Activated naive CD4-positive, alpha-beta T cell treated with anti-CD3 and anti-CD28 coated beads for 36 hours (primary cell): ENCODE measurements at regions not wholly inside any gene's neighbourhood (a gene's known extent, or its start where the extent isn't known, plus 50 kb on each side); places are given as distances from the start of the nearest gene placed in this dataset.

Experiments
- CTCF ChIA-PET: fragments of 350-600 bp; sonication (Branson Sonifier 250); formaldehyde crosslinking; loops from one replicate; lab custom pipeline; 2021; ENCODE audit warnings: antibody characterized with exemption; lab: Charles Lee
- DNase-seq: peaks from one replicate; pipeline ENCODE4 v3.0.0-alpha.2; 2020
- H3K27ac Mint-ChIP-seq: one replicate; pipeline ENCODE4 v1.8.0; 2021; ENCODE audit warnings: mild to moderate bottlenecking, mixed read lengths
- H3K27me3 Mint-ChIP-seq: one replicate; pipeline ENCODE4 v1.8.0; 2021; ENCODE audit warnings: low read depth, mixed read lengths
- H3K36me3 Mint-ChIP-seq: one replicate; pipeline ENCODE4 v1.8.0; 2021; ENCODE audit warnings: low read depth, mixed read lengths
- H3K4me1 Mint-ChIP-seq: one replicate; pipeline ENCODE4 v1.8.0; 2021; ENCODE audit warnings: low read depth, mixed read lengths
- H3K4me3 Mint-ChIP-seq: one replicate; pipeline ENCODE4 v1.8.0; 2021; ENCODE audit warnings: mild to moderate bottlenecking, moderate library complexity, mixed read lengths
- H3K9me3 Mint-ChIP-seq: one replicate; pipeline ENCODE4 v1.8.0; 2021; ENCODE audit warnings: mixed read lengths
- intact Hi-C: fragments of 100-400 bp; cut with micrococcal nuclease; formaldehyde crosslinking; loops from one replicate; pipeline ENCODE4 v1.15.1; 2023

DNA sequence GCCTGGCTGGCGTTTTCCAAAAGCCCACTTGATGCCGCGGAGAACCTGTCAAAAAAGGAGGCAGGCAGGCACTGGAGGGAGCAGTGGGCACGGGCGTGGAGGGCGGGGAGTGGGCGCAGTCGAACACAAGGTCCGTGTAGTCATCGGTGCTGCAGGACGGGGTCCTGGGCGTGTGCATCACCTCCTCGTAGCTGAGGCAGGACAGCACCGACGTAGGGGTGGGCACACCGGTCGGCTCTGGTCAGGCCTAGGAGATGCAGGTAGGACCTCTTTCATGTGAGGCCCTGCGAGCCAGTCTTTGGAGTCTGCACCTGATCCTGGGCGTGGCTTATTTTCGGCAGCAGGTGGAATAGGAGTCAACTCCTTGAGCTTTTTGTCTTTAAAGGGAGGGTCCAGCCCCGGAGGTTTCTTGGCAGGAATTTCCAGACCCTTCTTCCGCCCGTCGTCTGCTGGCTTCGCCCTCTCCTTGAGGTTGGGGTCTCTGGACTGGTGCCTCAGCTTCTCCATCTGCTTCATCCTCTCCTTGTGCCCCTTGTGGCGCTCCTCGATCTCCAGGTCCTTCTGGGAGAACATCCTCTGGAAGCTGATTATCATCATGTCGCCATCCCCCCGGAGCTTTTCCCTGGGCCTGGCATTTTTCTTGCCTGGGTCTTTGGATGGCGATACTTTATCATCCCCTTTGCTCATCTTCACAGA lies 892.5 kb upstream of the LRRTM1 start:
- no peak overlapping the region for H3K4me3 Mint-ChIP-seq
- CTCF ChIA-PET, result no interaction called here
- H3K27me3 Mint-ChIP-seq, result no peaks in the 10 kb centered on the region
- no peaks in the 10 kb centered on the region for H3K4me1 Mint-ChIP-seq
- no peak for DNase-seq
- no peaks in the 10 kb centered on the region for H3K36me3 Mint-ChIP-seq
- H3K9me3 Mint-ChIP-seq, result peaks cover 14% of the 10 kb centered on the region
- intact Hi-C loops, result no loop called here
- H3K27ac Mint-ChIP-seq, result no peak overlapping the region

DNA sequence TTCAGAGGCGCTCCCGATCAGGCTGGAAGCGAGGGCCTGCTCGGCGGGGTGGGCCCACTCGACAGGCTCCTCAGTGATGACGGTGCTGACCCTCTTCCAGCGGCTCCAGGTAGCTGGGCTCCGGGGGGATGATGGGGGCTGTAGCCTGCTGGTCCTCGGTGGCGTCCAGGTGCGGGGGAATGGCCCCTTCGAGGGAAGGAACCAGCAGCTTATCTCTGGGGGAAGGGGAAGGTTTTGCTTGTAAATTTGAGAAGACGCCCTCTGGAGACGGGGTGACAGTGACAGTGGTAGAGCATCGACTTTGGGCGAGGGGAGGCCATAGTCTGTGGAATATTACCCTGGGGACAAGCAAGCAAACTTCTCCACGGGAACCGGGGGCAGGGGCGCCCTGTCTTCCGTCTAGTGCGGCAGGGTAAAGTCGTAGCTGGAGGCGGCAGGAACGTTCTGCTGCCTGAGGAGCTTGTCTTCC lies 891.9 kb upstream of the LRRTM1 start:
- H3K27ac Mint-ChIP-seq, result no peak overlapping the region
- intact Hi-C loops, result no loop called here
- H3K4me3 Mint-ChIP-seq, result no peak overlapping the region
- CTCF ChIA-PET, result no interaction called here
- no peaks in the 10 kb centered on the region for H3K36me3 Mint-ChIP-seq
- H3K4me1 Mint-ChIP-seq, result no peaks in the 10 kb centered on the region
- DNase-seq, result no peak
- H3K27me3 Mint-ChIP-seq, result no peaks in the 10 kb centered on the region
- H3K9me3 Mint-ChIP-seq, result peaks cover 14% of the 10 kb centered on the region

DNA sequence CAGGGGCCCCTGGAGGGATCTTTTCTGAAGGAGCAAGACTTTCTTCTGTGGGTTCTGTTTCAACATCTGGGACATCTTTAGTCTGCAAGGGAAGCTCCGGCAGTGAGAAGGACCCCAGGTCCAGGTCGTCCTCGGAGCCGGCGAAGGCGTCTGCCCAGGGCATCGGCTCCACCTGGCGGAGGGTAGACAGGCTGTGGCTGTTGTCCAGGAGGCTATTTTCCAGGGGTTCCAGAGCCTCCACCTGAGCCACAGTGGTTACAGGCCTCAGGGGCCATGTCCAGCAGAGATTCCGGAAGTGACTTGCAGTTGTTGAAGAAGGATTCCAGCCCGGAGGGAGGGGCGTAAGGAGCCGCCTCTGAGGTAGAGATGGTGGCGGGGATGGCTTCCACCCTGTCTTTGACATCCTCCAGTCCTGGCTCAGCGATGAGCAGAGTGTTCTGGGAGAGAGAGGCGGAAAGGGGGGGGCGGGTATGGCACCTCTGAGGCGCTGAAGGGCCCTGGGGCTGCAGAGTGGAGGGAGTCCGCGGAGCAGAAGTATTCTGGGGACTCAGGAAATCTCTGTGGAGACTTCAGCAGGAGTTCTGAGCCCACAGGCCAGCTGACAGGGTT lies 891.3 kb upstream of the LRRTM1 start:
- Mint-ChIP-seq H3K4me1 (no peaks in the 10 kb centered on the region), H3K27me3 (no peaks in the 10 kb centered on the region), H3K36me3 (no peaks in the 10 kb centered on the region), H3K4me3 (no peak overlapping the region), H3K9me3 (peaks cover 14% of the 10 kb centered on the region), H3K27ac (no peak overlapping the region)
- CTCF ChIA-PET, result no interaction called here
- no peak for DNase-seq
- intact Hi-C loops, result no loop called here

DNA sequence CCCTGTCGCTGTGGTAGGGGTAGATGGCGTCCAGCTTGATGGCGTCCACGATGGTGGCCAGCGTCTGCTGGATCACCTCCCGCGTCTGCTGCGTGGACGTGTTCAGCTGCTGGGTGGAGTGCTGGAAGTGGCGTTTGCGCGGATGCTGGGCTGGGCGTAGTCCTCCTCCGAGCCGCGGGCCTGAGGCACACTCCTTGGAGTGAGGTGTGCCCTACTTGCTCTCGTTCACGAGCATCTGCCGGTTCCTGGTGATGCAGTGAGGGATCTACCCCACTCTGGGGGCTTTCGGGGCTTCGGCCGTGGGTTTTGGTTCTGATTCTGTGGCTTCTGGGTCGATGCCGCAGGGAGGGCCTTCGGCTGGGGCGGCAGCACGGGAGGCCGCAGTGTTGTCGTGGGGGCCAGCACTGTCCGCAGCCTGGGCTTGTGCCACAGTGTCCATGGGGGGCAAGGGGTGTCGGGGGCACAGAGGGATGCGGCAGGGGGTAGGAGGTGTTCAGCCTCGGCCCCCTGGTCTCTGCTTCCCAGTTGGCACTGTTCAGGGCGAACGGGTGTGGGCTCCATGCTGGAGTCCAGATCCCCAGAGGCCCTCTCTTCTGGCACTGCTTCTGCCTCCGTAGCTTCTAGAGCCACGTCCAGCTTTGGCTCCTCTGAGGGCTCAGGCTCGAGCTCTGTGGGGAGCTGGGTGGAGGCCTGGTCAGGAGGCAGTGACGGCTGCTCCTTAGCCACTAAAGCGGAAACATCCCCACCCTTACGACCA lies 890.6 kb upstream of the LRRTM1 start:
- Mint-ChIP-seq H3K27ac (no peak overlapping the region), H3K4me1 (no peaks in the 10 kb centered on the region), H3K36me3 (no peaks in the 10 kb centered on the region), H3K4me3 (no peak overlapping the region), H3K9me3 (peaks cover 18% of the 10 kb centered on the region), H3K27me3 (no peaks in the 10 kb centered on the region)
- CTCF ChIA-PET, result no interaction called here
- DNase-seq, result no peak
- intact Hi-C loops, result no loop called here

DNA sequence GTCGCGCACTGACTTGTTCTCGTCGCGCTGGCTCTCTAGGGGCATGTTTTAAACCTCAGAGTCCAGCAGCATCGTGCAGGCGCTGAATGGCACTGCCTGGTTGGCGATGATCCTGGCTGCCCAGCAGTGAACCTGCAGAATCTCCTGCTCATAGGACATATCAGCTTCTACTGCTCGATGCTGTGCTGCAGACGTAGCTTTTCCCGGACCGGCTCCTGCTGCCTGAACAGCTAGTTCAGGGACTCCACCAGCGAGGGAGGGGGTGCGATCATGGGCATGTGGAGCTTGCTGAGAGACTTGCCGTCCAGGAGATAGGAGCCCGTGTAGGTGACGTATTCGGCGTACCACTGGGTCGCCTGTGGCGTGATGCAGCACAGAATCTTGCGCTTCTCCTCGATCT lies 890.0 kb upstream of the LRRTM1 start:
- CTCF ChIA-PET, result no interaction called here
- intact Hi-C loops, result no loop called here
- Mint-ChIP-seq H3K4me1 (no peaks in the 10 kb centered on the region), H3K36me3 (no peaks in the 10 kb centered on the region), H3K4me3 (no peak overlapping the region), H3K9me3 (peaks cover 18% of the 10 kb centered on the region), H3K27me3 (no peaks in the 10 kb centered on the region), H3K27ac (no peak overlapping the region)
- DNase-seq, result no peak

DNA sequence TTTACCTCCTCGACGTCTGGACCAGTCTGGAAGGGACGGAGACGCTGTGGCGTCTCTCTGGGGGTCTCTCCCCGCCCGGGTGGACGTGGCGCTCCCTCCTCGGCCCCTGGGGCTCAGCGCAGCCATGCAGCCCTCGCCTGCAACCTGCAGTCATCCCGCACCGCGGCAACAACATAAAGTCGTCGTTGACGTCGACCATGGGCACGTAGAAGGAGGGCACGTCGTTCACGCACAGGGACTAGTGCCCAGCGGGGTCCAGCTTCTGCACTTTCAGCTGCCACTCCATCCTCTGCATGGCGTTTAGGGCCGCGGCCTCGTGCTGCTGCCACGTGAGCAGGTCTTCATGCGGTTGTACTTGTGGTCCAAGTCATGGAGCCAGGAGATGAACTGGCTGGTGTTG lies 889.6 kb upstream of the LRRTM1 start:
- no peaks in the 10 kb centered on the region for H3K27me3 Mint-ChIP-seq
- no peak for DNase-seq
- no peak overlapping the region for H3K4me3 Mint-ChIP-seq
- H3K9me3 Mint-ChIP-seq, result peaks cover 18% of the 10 kb centered on the region
- H3K36me3 Mint-ChIP-seq, result no peaks in the 10 kb centered on the region
- no peaks in the 10 kb centered on the region for H3K4me1 Mint-ChIP-seq
- H3K27ac Mint-ChIP-seq, result no peak overlapping the region
- CTCF ChIA-PET, result no interaction called here
- intact Hi-C loops, result no loop called here

DNA sequence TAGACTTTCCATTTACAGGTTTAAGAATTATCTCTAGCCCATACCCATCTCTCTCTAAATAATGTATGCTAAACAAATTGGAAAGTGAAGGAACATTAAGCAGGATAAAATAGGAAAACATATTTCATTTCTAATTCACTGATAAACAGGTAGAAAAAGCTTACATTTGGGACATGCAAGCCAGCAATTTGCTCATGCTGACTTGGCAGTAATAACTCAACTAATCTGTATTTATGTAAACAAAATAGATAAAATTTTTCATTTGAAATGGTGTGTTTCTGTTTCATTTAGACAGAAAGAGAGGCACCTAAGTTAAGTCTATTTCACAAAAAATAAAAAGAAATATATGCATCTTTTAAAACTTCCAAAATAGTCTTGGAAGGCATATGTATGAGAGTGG lies 877.3 kb upstream of the LRRTM1 start:
- H3K4me3 Mint-ChIP-seq, result no peak overlapping the region

DNA sequence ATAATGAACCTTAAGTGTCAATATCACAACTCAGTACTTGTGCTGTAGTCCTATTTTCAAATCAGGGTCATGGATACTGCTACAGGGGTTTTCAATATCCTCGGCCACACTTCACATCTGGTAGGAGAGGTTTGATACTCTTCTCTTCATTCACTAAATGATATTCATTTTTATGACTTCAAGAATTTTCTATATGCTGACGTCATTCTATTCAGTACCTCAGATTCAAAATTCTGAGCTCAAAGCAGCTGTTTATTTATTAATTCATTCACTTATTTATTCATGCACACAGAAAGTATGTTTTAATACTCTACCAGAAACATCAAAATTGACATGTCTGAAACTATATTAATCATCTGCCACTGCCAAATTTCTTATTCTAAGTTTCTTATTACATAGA lies 866.9 kb upstream of the LRRTM1 start:
- CTCF ChIA-PET, result no interaction called here

More for the DNA sequence above, 877.3 kb upstream of the LRRTM1 start:
- Mint-ChIP-seq H3K27ac (no peak overlapping the region), H3K36me3 (no peaks in the 10 kb centered on the region), H3K9me3 (peaks cover 4% of the 10 kb centered on the region), H3K27me3 (no peaks in the 10 kb centered on the region), H3K4me1 (no peaks in the 10 kb centered on the region)
- intact Hi-C loops, result no loop called here
- no peak for DNase-seq
- CTCF ChIA-PET, result no interaction called here

DNA sequence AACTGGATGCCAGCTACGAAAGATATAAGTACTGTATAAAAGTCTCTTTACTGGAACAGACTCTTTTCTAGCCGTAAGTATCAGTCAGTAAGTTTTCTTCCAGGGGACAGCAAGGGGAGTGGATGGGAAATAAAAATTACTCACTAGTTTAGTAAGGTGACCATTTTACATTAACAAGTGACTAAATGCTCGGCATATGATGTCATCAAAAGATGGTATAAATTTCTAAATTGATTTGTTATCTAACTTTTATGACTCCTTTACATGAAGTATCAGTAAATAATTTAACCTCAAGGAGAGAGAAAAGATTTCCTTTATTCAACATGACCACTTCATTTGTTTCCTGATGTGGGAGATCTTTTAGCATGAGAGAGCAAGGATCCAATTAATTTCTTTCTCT lies 859.0 kb upstream of the LRRTM1 start:
- Mint-ChIP-seq H3K4me1 (no peaks in the 10 kb centered on the region), H3K27me3 (no peaks in the 10 kb centered on the region), H3K27ac (no peak overlapping the region), H3K9me3 (peaks cover 6% of the 10 kb centered on the region), H3K36me3 (no peaks in the 10 kb centered on the region), H3K4me3 (no peak overlapping the region)
- CTCF ChIA-PET, result no interaction called here
- DNase-seq, result no peak
- intact Hi-C loops, result no loop called here

More for the DNA sequence above, 866.9 kb upstream of the LRRTM1 start:
- no peak overlapping the region for H3K4me3 Mint-ChIP-seq
- peaks cover 6% of the 10 kb centered on the region for H3K9me3 Mint-ChIP-seq
- no peaks in the 10 kb centered on the region for H3K27me3 Mint-ChIP-seq
- intact Hi-C loops, result no loop called here
- no peaks in the 10 kb centered on the region for H3K36me3 Mint-ChIP-seq
- no peak overlapping the region for H3K27ac Mint-ChIP-seq
- no peak for DNase-seq
- no peaks in the 10 kb centered on the region for H3K4me1 Mint-ChIP-seq

DNA sequence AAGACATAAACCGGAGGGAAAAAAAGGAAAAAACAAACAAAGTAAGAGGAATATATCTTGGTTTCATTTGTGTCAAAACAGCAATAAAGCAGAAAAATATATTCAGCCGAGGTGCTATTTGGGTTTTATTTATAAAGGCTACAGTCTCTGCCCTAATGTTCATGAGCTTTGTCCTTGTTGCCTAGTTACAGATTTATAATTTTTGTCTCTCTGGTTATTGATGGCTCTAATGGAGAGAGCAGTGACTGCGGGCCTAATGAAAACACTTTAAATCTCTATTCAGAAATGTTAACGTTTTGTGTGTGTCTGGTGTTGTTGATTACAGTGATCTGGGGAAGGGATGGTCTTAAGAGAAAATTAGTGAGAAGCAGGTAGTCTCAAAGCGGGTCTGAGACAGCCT lies 854.0 kb upstream of the LRRTM1 start:
- DNase-seq, result no peak
- H3K4me1 Mint-ChIP-seq, result no peaks in the 10 kb centered on the region
- no peaks in the 10 kb centered on the region for H3K27me3 Mint-ChIP-seq
- H3K27ac Mint-ChIP-seq, result no peak overlapping the region
- intact Hi-C loops, result no loop called here
- H3K9me3 Mint-ChIP-seq, result peaks cover 5% of the 10 kb centered on the region
- H3K36me3 Mint-ChIP-seq, result no peaks in the 10 kb centered on the region
- CTCF ChIA-PET, result no interaction called here
- no peak overlapping the region for H3K4me3 Mint-ChIP-seq

DNA sequence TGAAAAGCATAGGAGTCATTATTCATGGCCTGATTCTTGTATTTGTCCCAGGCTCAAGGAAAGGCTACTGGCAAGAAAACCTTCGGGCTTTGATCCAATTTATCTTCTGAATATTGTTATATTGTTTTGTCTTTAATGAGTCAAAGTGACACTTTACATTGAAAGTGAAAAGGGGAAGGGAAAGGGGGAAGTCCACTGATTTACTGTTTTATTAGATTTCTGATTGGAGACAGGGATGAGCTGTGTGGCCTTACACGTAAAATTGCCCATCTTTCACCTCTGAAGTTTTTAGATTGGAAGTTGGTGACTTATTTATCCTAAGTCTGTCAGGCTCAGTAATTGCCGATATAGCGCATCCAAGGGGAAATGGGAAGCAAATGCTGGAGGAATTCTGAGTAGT lies 843.8 kb upstream of the LRRTM1 start:
- CTCF ChIA-PET, result no interaction called here
- Mint-ChIP-seq H3K27me3 (no peaks in the 10 kb centered on the region), H3K27ac (no peak overlapping the region), H3K36me3 (no peaks in the 10 kb centered on the region), H3K4me3 (no peak overlapping the region), H3K9me3 (peaks cover 19% of the 10 kb centered on the region), H3K4me1 (no peaks in the 10 kb centered on the region)
- no peak for DNase-seq
- intact Hi-C loops, result no loop called here

DNA sequence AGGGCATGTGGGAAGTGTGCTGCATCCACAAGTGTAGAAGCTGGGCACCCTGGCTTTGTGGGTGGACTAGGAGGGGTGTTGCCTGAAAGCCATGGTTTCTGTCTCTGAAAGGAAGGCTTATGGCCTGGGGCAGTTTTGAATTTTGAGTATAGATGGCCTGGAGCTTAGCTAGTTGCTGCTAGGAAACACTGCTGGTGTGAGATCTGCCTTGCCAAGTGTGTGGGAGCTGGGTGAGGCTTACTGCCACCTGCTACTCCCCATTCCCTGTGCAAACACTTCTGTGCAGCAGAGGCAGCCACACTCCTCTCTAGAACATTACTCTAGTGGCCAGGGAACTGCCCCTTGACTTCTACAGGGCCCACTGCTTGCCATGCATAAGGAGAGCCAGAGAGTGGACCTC lies 831.7 kb upstream of the LRRTM1 start:
- H3K4me1 Mint-ChIP-seq, result no peaks in the 10 kb centered on the region
- DNase-seq, result no peak
- intact Hi-C loops, result no loop called here
- no peaks in the 10 kb centered on the region for H3K27me3 Mint-ChIP-seq
- no peaks in the 10 kb centered on the region for H3K36me3 Mint-ChIP-seq
- peaks cover 18% of the 10 kb centered on the region for H3K9me3 Mint-ChIP-seq
- CTCF ChIA-PET, result no interaction called here
- H3K27ac Mint-ChIP-seq, result no peak overlapping the region
- H3K4me3 Mint-ChIP-seq, result no peak overlapping the region

DNA sequence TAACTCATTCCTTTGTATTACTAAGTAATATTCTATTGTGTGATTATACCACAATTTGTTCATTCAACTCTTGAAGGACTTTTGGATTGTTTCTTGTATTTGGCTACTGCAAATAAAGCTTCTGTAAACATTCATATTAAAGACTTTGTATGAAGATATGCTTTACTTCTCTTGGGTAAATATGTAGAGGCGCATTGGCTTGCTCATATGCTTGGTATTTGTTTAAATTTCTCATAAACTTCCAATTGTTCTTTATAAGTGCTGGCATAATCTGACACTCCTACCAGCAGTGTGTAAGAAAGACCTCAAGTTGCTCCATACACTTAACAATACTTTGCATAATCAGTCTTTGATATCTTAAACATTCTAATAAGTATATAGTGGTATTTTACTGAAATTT lies 792.8 kb upstream of the LRRTM1 start:
- Mint-ChIP-seq H3K4me3 (no peak overlapping the region), H3K27ac (no peak overlapping the region), H3K36me3 (no peaks in the 10 kb centered on the region), H3K27me3 (no peaks in the 10 kb centered on the region), H3K9me3 (peaks cover 6% of the 10 kb centered on the region), H3K4me1 (no peaks in the 10 kb centered on the region)
- DNase-seq, result no peak
- CTCF ChIA-PET, result no interaction called here
- intact Hi-C loops, result no loop called here
